Anterior cingulate cortex (tissue), 58 donors: ENCODE measurements at regions not wholly inside any gene's neighbourhood (a gene's known extent, or its start where the extent isn't known, plus 50 kb on each side); places are given as distances from the start of the nearest gene placed in this dataset.

Source experiments
- DNase-seq, 58 donors: peaks; one replicate each; lab custom pipeline; 2025; lab: John Stamatoyannopoulos, UW

DNA sequence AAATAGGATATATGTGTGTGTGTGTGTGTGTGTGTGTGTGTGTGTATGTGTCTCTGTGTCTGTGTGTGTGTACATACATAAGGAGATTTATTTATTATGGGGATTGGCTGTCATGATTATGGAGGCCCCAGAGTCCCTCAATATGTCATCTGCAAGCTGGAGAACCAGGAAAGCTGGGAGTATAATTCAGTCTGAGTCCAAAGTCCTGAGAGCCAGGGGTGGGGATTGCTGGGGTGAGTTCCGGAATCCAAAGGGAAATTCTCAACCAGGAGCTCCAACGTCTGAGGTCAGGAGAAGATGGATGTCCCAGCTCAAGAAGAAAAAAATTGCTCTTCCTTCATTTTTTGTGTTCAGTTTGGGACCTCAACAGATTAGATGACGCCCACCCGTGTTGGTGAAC lies 50.7 kb upstream of the PLPP4 start:
- no peak for DNase-seq
